Fibroblast of skin of left quadriceps (primary cell): ENCODE measurements at regions not wholly inside any gene's neighbourhood (a gene's known extent, or its start where the extent isn't known, plus 50 kb on each side); places are given as distances from the start of the nearest gene placed in this dataset.
"Not testable (repeated sequence)": the region's sequence is repeated elsewhere in the genome, so short reads cannot be mapped to it uniquely, and the experiment has no call there.

Experiments used
- DNase-seq, 2 experiments: peaks; one replicate each; pipeline ENCODE4 v3.0.0-alpha.2; 2013; ENCODE audit warnings: low read depth in 2 of 2

DNA sequence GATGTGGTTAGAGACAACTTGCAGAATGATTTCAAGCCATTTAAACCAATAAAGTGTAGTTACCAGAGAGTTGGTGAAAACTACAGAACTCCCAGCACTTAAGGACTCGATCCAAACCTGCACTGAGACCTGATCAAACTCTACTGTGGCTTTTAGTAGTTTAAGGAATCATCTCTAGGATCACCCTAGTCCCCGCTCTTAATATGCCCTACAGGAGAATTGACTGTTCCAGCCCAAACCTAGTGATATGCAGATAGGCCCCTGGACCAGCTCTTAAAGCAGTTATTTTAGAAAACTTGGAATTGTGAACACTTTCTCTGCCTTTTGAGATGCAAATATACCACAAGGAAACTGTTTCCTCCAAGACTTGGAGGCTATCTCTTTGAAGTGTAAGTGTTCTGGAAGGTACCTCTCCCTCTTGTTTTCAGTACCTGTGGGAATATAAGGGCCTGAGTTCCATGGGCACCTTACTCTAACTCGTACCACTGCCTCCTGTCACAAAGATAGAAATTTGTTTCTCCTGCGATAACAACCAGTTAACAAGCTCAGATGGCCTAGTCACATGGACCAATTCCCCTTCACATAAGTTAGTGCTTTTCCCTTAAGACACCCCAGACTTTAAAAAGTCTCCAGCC, 1367.2 kb upstream of the SLC39A10 start:
- DNase-seq: no peak

DNA sequence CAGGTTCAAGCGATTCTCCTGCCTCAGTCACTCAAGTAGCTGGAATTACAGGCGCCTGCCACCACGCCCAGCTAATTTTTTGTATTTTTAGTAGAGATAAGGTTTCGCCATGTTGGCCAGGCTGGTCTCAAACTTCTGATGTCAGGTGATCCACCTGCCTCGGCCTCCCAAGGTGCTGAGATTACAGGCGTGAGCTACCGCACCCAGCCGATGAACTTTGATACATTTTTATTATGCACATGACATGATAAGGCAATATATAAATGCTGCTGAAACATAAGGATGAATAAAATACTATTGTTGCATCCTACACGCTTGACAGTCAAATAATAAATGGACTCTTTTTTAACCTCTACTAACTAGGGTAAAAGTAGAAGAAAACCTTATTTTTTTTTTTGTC, 1380.4 kb upstream of the SLC39A10 start:
- DNase-seq: not testable (repeated sequence)

DNA sequence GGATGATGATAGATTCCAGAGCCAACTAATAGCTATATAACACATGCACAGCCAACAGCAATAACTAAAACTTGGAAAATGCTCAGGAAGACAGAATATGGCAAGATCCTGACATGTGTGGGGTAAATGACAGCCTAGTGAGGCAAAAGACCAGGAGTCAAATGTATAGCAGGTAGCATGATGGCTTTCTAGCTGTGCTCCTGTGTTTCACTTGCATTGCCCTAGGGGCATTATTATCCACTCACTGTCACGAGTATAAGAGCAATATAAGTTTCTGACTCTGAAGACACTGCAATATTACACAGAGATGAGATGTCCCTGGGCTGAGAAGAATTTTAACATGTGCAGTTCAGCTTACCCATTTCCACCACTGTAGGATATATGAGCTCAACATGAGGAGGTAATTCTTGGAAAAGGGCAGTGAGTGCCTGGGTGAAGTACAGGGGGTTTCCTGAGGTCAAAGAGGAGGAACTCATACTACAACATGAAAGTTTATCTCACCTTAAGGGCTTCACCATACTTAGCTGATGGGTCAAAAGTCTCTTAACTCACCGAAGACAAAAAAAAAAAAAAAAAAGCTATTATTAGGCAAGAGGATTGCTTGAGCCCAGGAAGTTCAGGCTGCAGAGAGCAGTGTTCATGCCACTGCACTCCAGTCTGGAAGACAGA, 1385.6 kb upstream of the SLC39A10 start:
- no peak for DNase-seq

GRCh38 chr2:194270648-194271047, 1386.4 kb upstream of the SLC39A10 start:
- no peak for DNase-seq

DNA sequence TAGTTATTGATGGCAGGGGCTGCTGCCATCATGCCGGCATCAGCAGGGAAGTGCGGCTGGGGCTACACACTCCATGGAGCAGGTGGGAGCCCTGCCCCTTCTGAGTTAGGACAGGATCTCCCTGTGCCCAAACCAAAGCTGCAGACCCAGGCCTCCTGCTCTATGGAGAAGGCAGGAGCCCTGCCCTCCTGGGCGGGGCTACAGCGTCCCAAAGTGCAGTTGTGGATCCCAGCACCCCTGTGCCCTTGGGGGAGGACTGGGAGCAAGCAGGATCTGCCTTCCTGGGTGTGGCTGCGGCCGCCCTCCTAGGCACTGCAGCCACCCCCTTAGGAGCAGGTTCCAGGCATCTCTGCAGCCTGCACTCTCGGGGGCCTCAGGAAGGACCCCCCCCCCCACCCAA, 1392.4 kb upstream of the SLC39A10 start:
- no peak for DNase-seq

DNA sequence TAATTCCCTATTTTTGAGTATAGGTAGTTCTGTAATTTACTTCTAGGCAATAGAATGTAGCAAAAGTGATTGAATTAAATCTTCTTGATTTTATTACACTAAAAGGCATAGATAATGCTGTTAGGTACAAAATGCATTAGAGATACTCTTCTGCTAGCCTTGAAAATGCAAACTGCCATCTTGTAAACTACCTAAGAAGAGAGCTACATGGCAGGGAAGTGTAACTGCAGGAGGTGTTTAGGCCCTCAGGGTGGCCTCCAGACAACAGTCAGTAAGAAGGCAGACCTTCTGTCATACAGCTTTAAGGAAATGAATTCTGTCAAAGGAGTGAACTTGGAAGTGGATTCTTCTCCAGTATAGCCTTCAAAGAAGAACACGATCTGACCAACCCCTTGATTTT, 1396.8 kb upstream of the SLC39A10 start:
- DNase-seq: no peak

- no peak for DNase-seq
Measured at GRCh38 chr2:194257095-194257494, 1399.9 kb upstream of the SLC39A10 start.

DNA sequence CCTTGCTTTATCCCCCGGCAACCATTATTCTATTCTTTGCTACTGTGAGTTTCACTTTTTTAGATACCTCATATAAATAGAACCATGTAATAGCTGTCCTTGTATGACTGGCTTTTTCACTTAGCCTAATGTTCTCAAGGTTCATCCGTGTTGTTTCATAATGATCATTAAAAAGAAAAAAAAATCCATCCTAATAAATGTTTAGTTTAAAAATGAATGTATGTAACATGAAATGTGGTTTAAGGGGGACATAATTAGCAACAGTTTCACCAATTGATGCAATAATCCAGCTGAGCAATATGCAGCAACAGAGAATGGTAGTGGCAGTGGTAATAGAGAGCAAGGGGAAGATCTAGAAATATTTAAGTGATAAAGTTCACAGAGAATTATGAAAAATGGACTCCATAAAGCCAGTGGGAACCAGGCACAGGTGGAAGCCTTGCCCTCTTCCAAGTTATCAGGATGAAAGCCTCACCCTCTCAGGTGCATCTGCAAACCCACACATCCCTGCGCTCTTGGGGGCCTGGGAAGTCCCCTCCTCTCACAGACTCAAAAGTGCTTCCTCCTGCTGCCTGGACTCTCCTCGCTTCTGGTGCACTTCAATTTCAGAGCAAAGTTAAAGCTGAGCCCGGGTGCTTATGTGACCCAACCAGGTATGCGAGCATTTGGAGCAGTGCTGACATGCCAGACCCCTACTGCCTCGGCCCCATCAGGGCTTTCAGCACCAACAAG, 1403.3 kb upstream of the SLC39A10 start:
- no peak for DNase-seq

GRCh38 chr2:194252127-194252526, 1404.9 kb upstream of the SLC39A10 start:
- DNase-seq: no peak

GRCh38 chr2:194232600-194232999, 1424.4 kb upstream of the SLC39A10 start:
- DNase-seq: no peak

- no peak for DNase-seq
Measured at GRCh38 chr2:194223218-194223617, 1433.8 kb upstream of the SLC39A10 start.

GRCh38 chr2:194214192-194214591, 1442.8 kb upstream of the SLC39A10 start:
- DNase-seq: no peak

DNA sequence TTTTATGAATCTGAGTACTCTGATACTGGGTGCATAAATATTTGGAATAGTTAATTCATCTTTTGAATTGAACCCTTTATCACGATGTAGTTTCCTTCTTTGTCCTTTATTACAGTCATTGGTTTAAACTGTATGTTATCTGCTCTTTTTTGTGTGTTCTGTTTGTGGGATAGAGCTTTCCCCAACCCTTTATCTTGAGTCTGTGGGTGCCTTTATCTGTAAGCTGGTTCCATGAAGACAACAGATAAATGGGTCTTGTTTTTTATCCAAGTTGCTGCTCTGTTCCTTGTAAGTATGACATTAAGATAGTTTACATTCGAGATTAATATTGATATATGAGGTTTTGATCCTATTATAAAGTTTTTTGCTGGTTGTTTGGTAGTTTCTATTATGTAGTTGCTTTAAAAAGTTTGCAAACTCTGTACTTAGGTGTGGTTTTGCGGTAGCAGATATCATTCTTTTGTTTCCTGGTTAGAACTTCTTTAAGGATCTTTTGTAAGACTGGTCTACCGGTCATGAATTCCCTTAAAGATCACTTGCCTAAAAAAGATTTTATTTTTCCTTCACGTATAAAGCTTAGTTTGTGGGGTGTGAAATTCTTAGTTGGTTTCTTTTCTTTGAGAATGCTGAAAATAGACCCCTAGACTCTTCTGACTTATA, 1451.3 kb upstream of the SLC39A10 start:
- DNase-seq: no peak

DNA sequence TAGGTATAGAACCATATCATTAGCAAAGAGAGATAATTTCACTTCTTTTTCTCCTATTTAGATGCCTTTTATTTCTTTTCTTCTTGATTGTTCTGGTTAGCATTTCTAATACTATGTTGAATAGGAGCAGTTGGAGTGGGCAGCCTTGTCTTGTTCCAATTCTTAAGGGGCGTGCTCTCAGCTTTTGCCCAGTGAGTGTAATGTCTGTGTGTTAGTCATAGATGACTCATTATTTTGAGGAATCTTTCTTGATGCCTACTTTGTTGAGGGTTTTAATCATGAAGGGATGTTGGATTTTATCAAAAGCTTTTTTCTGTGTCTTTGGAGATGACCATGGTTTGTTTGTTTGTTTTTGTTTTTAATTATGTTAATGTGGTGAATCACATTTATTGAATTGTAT, 1453.1 kb upstream of the SLC39A10 start:
- no peak for DNase-seq

DNA sequence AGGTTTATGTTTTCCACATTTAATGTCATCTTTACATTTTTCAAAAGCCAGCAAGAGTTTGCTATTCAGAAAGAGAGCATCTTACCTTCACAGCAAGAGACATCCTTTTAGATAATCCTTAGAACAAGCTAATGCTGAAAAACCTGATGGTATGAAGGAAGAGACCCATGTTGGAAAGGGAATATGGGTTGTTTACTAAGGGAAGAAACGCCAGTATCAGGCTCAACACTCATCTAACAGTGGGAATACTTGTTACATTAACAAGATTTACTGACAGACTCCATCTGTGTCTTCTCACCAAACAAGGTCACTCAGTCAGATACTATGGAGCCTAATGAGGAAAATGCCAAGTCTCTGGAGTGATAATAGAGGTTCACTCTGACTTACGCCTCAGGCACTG, 1474.1 kb upstream of the SLC39A10 start:
- no peak for DNase-seq

- DNase-seq: no peak
Measured at GRCh38 chr2:194176134-194176533, 1480.9 kb upstream of the SLC39A10 start.

DNA sequence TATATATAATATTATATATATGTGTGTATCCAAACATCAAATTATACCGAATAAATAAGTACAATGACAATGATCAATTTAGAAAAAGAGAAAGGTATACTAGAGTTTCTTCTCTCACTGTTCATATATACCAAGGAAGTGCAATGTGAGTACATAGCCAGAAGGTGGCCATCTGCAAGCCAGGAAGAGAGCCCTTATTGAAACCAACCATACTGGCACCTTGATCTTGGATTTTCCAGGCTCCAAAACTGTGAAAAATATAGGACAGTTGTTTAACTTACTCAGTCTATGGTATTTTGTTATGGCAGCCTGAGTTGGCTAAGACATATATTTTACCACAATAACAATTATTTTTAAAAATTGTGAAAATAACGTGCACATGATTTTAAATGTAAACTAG, 1490.2 kb upstream of the SLC39A10 start:
- peak in 1 of 2 experiments; percentile 3 for DNase-seq

- DNase-seq: no peak
Measured at GRCh38 chr2:194155431-194155830, 1501.6 kb upstream of the SLC39A10 start.

- no peak for DNase-seq
Measured at GRCh38 chr2:194151231-194151630, 1505.8 kb upstream of the SLC39A10 start.

- no peak for DNase-seq
Measured at GRCh38 chr2:194135463-194135862, 1521.6 kb upstream of the SLC39A10 start.

DNA sequence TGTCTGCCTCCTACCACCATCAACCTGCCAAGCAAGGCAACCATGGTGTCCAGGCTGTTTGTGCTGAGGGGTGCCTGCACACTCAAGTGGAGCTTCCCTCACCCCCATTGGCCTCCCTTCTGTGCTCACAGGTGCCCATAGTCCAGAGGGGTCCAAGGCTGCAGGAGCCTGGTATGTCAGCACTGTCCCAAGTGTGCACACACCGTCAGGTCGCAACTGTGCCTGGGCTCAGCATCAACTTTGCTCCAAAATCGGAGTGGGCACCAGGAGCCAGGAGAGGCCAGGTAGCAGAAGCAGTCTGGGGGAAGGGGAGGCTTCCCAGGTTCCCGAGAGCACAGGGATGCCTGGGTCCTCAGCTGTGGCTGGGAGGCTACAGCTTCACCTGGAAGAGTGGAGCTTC, 1528.2 kb upstream of the SLC39A10 start:
- no peak for DNase-seq

DNA sequence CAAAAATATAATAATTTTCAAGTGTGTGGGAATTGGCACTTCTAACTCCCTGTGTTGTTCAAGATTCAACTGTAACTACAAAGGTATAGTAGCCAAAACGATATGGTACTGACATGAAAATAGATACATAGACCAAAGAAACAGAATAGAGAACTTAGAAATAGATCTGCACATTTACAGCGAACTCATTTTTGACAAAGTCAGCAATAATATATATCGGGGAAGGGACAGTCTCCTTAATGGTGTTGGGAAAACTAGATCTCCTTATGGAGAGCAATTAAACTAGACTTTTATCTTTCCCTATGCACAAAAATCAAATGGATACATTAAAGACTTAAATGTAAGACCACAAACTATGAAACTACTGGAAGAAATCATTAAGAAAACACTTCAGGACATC, 1530.6 kb upstream of the SLC39A10 start:
- DNase-seq: no peak

GRCh38 chr2:194116861-194117260, 1540.2 kb upstream of the SLC39A10 start:
- no peak for DNase-seq
